Psoas muscle (tissue), 7 donors: ENCODE measurements at regions not wholly inside any gene's neighbourhood (a gene's known extent, or its start where the extent isn't known, plus 50 kb on each side); places are given as distances from the start of the nearest gene placed in this dataset.

Experiments
- ATAC-seq, 4 donors: fragments of 200-7000 bp; cut with Tn5 transposase; one replicate each; pipeline ENCODE4 v1.9.1; 2020; ENCODE audit warnings: moderate library complexity in 3 of 4, mild to moderate bottlenecking in 2 of 4
- DNase-seq, 2 donors: peaks; one replicate each; pipeline ENCODE4 v3.0.0-alpha.2; 2020
- H3K27ac ChIP-seq: fragments of 200-600 bp; one replicate; pipeline ENCODE4 v1.8.0; 2022
- H3K27me3 ChIP-seq, 3 donors: fragments of 200-600 bp in 1 of 3; one replicate each; pipeline versions ENCODE4 v1.6.1 to v1.8.0; 2013 to 2022; ENCODE audit warnings: low read length in 2 of 3, mild to moderate bottlenecking in 2 of 3, moderate library complexity in 1 of 3; ENCODE audit not compliant: insufficient read depth in 3 of 3
- H3K36me3 ChIP-seq, 2 donors: fragments of 200-600 bp in 1 of 2; one replicate each; pipeline versions ENCODE4 v1.6.1 to v1.8.0; 2013 to 2022; ENCODE audit warnings: low read depth in 1 of 2, mild to moderate bottlenecking in 1 of 2, moderate library complexity in 1 of 2; ENCODE audit not compliant: insufficient read depth in 1 of 2
- H3K4me1 ChIP-seq: fragments of 200-600 bp; one replicate; pipeline ENCODE4 v1.8.0; 2022
- H3K4me3 ChIP-seq: fragments of 200-600 bp; one replicate; pipeline ENCODE4 v1.8.0; 2022; ENCODE audit warnings: mild to moderate bottlenecking
- H3K9me3 ChIP-seq: fragments of 200-600 bp; one replicate; pipeline ENCODE4 v1.8.0; 2022
- CTCF ChIP-seq: fragments of 200-600 bp; IDR thresholded peaks from one replicate; pipeline ENCODE4 v1.8.0; 2022; ENCODE audit warnings: antibody characterized with exemption
- WGBS, 3 donors: extraction: QIAGEN DNeasy Blood & Tissue Kit; methylation state at CpG; one replicate each; pipeline versions ENCODE4 v1.1.6 to v1.1.7; 2013; 5-methylcytosine and 5-hydroxymethylcytosine counted together
- intact Hi-C, 2 donors: fragments of 100-400 bp; cut with DNase I; formaldehyde crosslinking; loops; one replicate each; pipeline versions ENCODE4 v1.11.0 to v1.14.2; 2022
- donor health status: healthy with polysubstance abuse.
- donor health status: DM: no; HTN: no; CAD: no; lungs with moderate emphysema.
- donor health status: Bipolar disorder and iron deficiency.
- donor health status: healthy.
- donor health status: DM: yes; HTN: yes; CAD: no.
- donor health status: DM: no; HTN: no; CAD: no.
- donor health status: DM: yes; HTN: yes; CAD: no.

- intact Hi-C loops = no loop called here
- H3K36me3 ChIP-seq = no peaks in the 10 kb centered on the region
- no peak overlapping the region for H3K27ac ChIP-seq
- peak; percentile 43 to 59 for DNase-seq
- H3K4me1 ChIP-seq = no peaks in the 10 kb centered on the region
- peaks cover 0 to 3% (median 2%) of the 10 kb centered on the region in 3 donors for H3K27me3 ChIP-seq
- H3K4me3 ChIP-seq = no peak overlapping the region
- peak in 3 of 4 donors; percentile 30 to 68 (median 51) for ATAC-seq
- WGBS, 3 donors = 13 to 23% (median 15%) methylated on average over 7 of the region's 7 CpGs
- H3K9me3 ChIP-seq = no peaks in the 10 kb centered on the region
- no peak for TF ChIP-seq CTCF
Observed at GRCh38 chr3:59641169-59641899, 591.5 kb upstream of the CFAP20DC start.

- H3K36me3 ChIP-seq = no peaks in the 10 kb centered on the region
- H3K4me1 ChIP-seq = no peaks in the 10 kb centered on the region
- WGBS, 3 donors = 53 to 65% (median 60%) methylated on average over 8 of the region's 8 CpGs
- no peak for DNase-seq
- no peak for TF ChIP-seq CTCF
- H3K4me3 ChIP-seq = no peak overlapping the region
- H3K27me3 ChIP-seq = peaks cover 0 to 2% (median 0%) of the 10 kb centered on the region in 3 donors
- intact Hi-C loops = no loop called here
- no peak overlapping the region for H3K27ac ChIP-seq
- H3K9me3 ChIP-seq = no peaks in the 10 kb centered on the region
- no peak for ATAC-seq
Observed at GRCh38 chr3:59632760-59633573, 583.1 kb upstream of the CFAP20DC start.

- no peak for TF ChIP-seq CTCF
- no peak for ATAC-seq
- intact Hi-C loops = no loop called here
- H3K27ac ChIP-seq = no peak overlapping the region
- WGBS, 3 donors = 49 to 66% (median 61%) methylated on average over 2 of the region's 2 CpGs
- no peaks in the 10 kb centered on the region for H3K4me1 ChIP-seq
- H3K36me3 ChIP-seq = no peaks in the 10 kb centered on the region
- H3K4me3 ChIP-seq = no peak overlapping the region
- H3K9me3 ChIP-seq = no peaks in the 10 kb centered on the region
- DNase-seq = no peak
- no peaks in the 10 kb centered on the region for H3K27me3 ChIP-seq
Observed at GRCh38 chr3:59631482-59631881, 581.7 kb upstream of the CFAP20DC start.

DNA sequence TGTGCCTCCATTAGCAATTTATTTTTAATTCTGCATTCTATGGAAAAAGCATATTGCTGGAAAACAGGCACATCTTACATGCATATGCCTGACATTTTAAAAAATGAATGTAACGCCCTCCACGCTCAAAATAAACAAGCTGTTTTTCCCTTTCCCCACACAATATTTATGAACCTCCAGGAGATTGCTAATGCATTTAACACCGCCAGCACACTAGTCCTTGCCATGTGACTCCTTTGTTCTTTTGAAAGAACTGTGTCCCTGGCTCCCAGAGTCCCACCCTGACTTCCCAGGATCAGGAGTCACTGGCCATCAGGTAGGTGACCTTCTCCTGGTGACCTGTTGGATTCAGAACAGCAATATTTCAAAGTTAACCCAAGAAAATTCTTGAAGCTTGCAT is 571.2 kb upstream of the CFAP20DC start:
- WGBS, 3 donors = 71 to 78% (median 76%) methylated on average over 3 of the region's 3 CpGs
- no peak for ATAC-seq
- no peak overlapping the region for H3K4me3 ChIP-seq
- no peaks in the 10 kb centered on the region for H3K4me1 ChIP-seq
- DNase-seq = no peak
- H3K9me3 ChIP-seq = peaks cover 6% of the 10 kb centered on the region
- H3K27me3 ChIP-seq = no peaks in the 10 kb centered on the region
- no peaks in the 10 kb centered on the region for H3K36me3 ChIP-seq
- intact Hi-C loops = no loop called here
- no peak overlapping the region for H3K27ac ChIP-seq
- TF ChIP-seq CTCF = no peak
